OCI-LY1 (cell line): ENCODE measurements at regions not wholly inside any gene's neighbourhood (a gene's known extent, or its start where the extent isn't known, plus 50 kb on each side); places are given as distances from the start of the nearest gene placed in this dataset.

Source experiments
- H2AFZ ChIP-seq: fragments of 200-600 bp; sonication (generic), shearing (Covaris generic); 2 replicates; pipeline ENCODE4 v1.6.0; 2014; ENCODE audit warnings: antibody characterized with exemption, mild to moderate bottlenecking, low read length
- H3F3A ChIP-seq: fragments of 200-600 bp; sonication (generic), shearing (Covaris generic); 2 replicates; pipeline ENCODE4 v1.6.0; 2014; ENCODE audit warnings: mild to moderate bottlenecking, antibody characterized with exemption, low read length, moderate library complexity; ENCODE audit not compliant: insufficient read depth
- H3K27ac ChIP-seq: fragments of 200-600 bp; sonication (generic); 2 replicates; pipeline ENCODE4 v1.5.1; 2014; ENCODE audit warnings: low read length, mixed run types, mild to moderate bottlenecking, low read depth; ENCODE audit not compliant: poor library complexity, severe bottlenecking
- H3K27me3 ChIP-seq: fragments of 200-600 bp; sonication (generic); 2 replicates; pipeline ENCODE4 v1.6.0; 2014; ENCODE audit warnings: antibody characterized with exemption, mild to moderate bottlenecking, low read length, moderate library complexity; ENCODE audit not compliant: insufficient read depth
- H3K36me3 ChIP-seq: fragments of 200-600 bp; sonication (generic); 2 replicates; pipeline ENCODE4 v1.6.1; 2014; ENCODE audit warnings: mild to moderate bottlenecking, antibody characterized with exemption, low read length, moderate library complexity, mixed read lengths; ENCODE audit not compliant: insufficient read depth
- H3K4me1 ChIP-seq: fragments of 200-600 bp; sonication (generic); 2 replicates; pipeline ENCODE4 v1.5.1; 2014; ENCODE audit warnings: mild to moderate bottlenecking, low read length, moderate library complexity; ENCODE audit not compliant: insufficient read depth, severe bottlenecking
- H3K4me2 ChIP-seq: fragments of 200-600 bp; sonication (generic), shearing (Covaris generic); 2 replicates; pipeline ENCODE4 v1.6.1; 2014; ENCODE audit warnings: low read length
- H3K4me3 ChIP-seq: fragments of 200-600 bp; sonication (generic); 2 replicates; pipeline ENCODE4 v1.5.1; 2014; ENCODE audit warnings: low read length, low read depth, mild to moderate bottlenecking, mixed read lengths; ENCODE audit not compliant: poor library complexity, severe bottlenecking
- H3K79me2 ChIP-seq: fragments of 200-600 bp; shearing (Covaris generic); 2 replicates; pipeline ENCODE4 v1.6.1; 2016; ENCODE audit warnings: mixed run types, low read length, mixed read lengths; ENCODE audit not compliant: insufficient read depth
- H3K9ac ChIP-seq: fragments of 200-600 bp; sonication (generic), shearing (Covaris generic); 2 replicates; pipeline ENCODE4 v1.6.1; 2014; ENCODE audit warnings: mild to moderate bottlenecking, low read length, mixed read lengths
- H3K9me2 ChIP-seq: fragments of 200-600 bp; sonication (generic), shearing (Covaris generic); 2 replicates; pipeline ENCODE4 v1.6.1; 2014; ENCODE audit warnings: low read depth, mild to moderate bottlenecking, low read length, mixed read lengths
- H3K9me3 ChIP-seq: fragments of 200-600 bp; shearing (Covaris generic); 2 replicates; pipeline ENCODE4 v1.6.1; 2014; ENCODE audit warnings: low read length, mixed read lengths
- H4K20me1 ChIP-seq: fragments of 200-600 bp; sonication (generic), shearing (Covaris generic); 2 replicates; pipeline ENCODE4 v1.6.0; 2016; ENCODE audit warnings: mild to moderate bottlenecking, low read length; ENCODE audit not compliant: insufficient read depth
- CTCF ChIP-seq: fragments of 200-600 bp; sonication (generic), shearing (Covaris generic); IDR thresholded peaks from 2 replicates; pipeline ENCODE4 v1.5.1; 2017; ENCODE audit warnings: mild to moderate bottlenecking, antibody characterized with exemption, low read length, moderate library complexity, mixed read lengths
- EZH2 ChIP-seq: fragments of 200-600 bp; sonication (generic), shearing (Covaris generic); IDR thresholded peaks from 2 replicates; pipeline ENCODE4 v1.8.0; 2017; ENCODE audit warnings: borderline replicate concordance, mixed run types, mild to moderate bottlenecking, antibody characterized with exemption, low read length, moderate library complexity, mixed read lengths

GRCh38 chr5:108634617-108635288 lies 112.9 kb upstream of the FER start:
- H3K27me3 ChIP-seq, result no peaks in the 10 kb centered on the region
- no peaks in the 10 kb centered on the region for H4K20me1 ChIP-seq
- H3K9me3 ChIP-seq, result no peaks in the 10 kb centered on the region
- H3K4me3 ChIP-seq, result no peak overlapping the region
- TF ChIP-seq EZH2 (no peak), CTCF (no peak)
- no peak overlapping the region for H3K4me2 ChIP-seq
- H3K36me3 ChIP-seq, result no peaks in the 10 kb centered on the region
- no peaks in the 10 kb centered on the region for H3K79me2 ChIP-seq
- H3K9me2 ChIP-seq, result no peaks in the 10 kb centered on the region
- H3K9ac ChIP-seq, result no peak overlapping the region
- H2AFZ ChIP-seq, result no peak overlapping the region
- H3K27ac ChIP-seq, result no peak overlapping the region
- no peaks in the 10 kb centered on the region for H3K4me1 ChIP-seq
- no peaks in the 10 kb centered on the region for H3F3A ChIP-seq

GRCh38 chr5:108634010-108634616 lies 113.6 kb upstream of the FER start:
- Histone ChIP-seq H3K27ac (no peak overlapping the region), H3K4me2 (no peak overlapping the region), H2AFZ (no peak overlapping the region), H3K9me2 (no peaks in the 10 kb centered on the region), H3K79me2 (no peaks in the 10 kb centered on the region), H3K4me1 (no peaks in the 10 kb centered on the region), H3K36me3 (no peaks in the 10 kb centered on the region), H3K4me3 (no peak overlapping the region), H3K27me3 (no peaks in the 10 kb centered on the region), H3F3A (no peaks in the 10 kb centered on the region), H3K9me3 (no peaks in the 10 kb centered on the region), H4K20me1 (no peaks in the 10 kb centered on the region), H3K9ac (no peak overlapping the region)
- TF ChIP-seq CTCF, result no peak
- TF ChIP-seq EZH2, result no peak

- no peak overlapping the region for H2AFZ ChIP-seq
- H3K27ac ChIP-seq, result no peak overlapping the region
- no peak overlapping the region for H3K9ac ChIP-seq
- H3K4me1 ChIP-seq, result no peaks in the 10 kb centered on the region
- H3K4me3 ChIP-seq, result no peak overlapping the region
- no peak for TF ChIP-seq CTCF
- no peak for TF ChIP-seq EZH2
- no peaks in the 10 kb centered on the region for H3F3A ChIP-seq
- H3K36me3 ChIP-seq, result no peaks in the 10 kb centered on the region
- no peak overlapping the region for H3K4me2 ChIP-seq
- no peaks in the 10 kb centered on the region for H3K27me3 ChIP-seq
- no peaks in the 10 kb centered on the region for H3K9me2 ChIP-seq
- no peaks in the 10 kb centered on the region for H3K9me3 ChIP-seq
- H3K79me2 ChIP-seq, result no peaks in the 10 kb centered on the region
- no peaks in the 10 kb centered on the region for H4K20me1 ChIP-seq
These were observed 117.7 kb upstream of the FER start for GRCh38 chr5:108629779-108630528.
